Ishikawa (cell line): ENCODE measurements at regions not wholly inside any gene's neighbourhood (a gene's known extent, or its start where the extent isn't known, plus 50 kb on each side); places are given as distances from the start of the nearest gene placed in this dataset.

Experiments used
- CEBPB ChIP-seq: IDR thresholded peaks from 2 replicates; pipeline ENCODE4 v1.6.1; 2012
- CREB1 ChIP-seq: IDR thresholded peaks from 2 replicates; pipeline ENCODE4 v1.6.1; 2012; ENCODE audit warnings: low read depth
- EGR1 ChIP-seq: IDR thresholded peaks from 2 replicates; pipeline ENCODE4 v1.6.1; 2012
- EP300 ChIP-seq: IDR thresholded peaks from 2 replicates; pipeline ENCODE4 v1.6.1; 2012; ENCODE audit warnings: borderline replicate concordance
- FOXM1 ChIP-seq: IDR thresholded peaks from 2 replicates; pipeline ENCODE4 v1.6.1; 2012; ENCODE audit warnings: low read depth, borderline replicate concordance
- MAX ChIP-seq: IDR thresholded peaks from 2 replicates; pipeline ENCODE4 v1.6.1; 2012
- NFIC ChIP-seq: IDR thresholded peaks from 2 replicates; pipeline ENCODE4 v1.6.1; 2012
- RAD21 ChIP-seq: IDR thresholded peaks from 2 replicates; pipeline ENCODE4 v1.6.1; 2012; ENCODE audit warnings: low read depth
- REST ChIP-seq: IDR thresholded peaks from 2 replicates; pipeline ENCODE4 v1.6.1; 2012; ENCODE audit warnings: low read depth, mild to moderate bottlenecking
- TAF1 ChIP-seq: IDR thresholded peaks from 2 replicates; pipeline ENCODE4 v1.6.1; 2012; ENCODE audit warnings: low read depth, mild to moderate bottlenecking
- TCF12 ChIP-seq: IDR thresholded peaks from 2 replicates; pipeline ENCODE4 v1.6.1; 2012; ENCODE audit warnings: low read depth
- TEAD4 ChIP-seq: IDR thresholded peaks from 2 replicates; pipeline ENCODE4 v1.6.1; 2012
- USF1 ChIP-seq: IDR thresholded peaks from 2 replicates; pipeline ENCODE4 v1.6.1; 2012
- YY1 ChIP-seq: IDR thresholded peaks from 2 replicates; pipeline ENCODE4 v1.6.1; 2012; ENCODE audit warnings: low read depth
- ZBTB7A ChIP-seq: IDR thresholded peaks from 2 replicates; pipeline ENCODE4 v1.6.1; 2012; ENCODE audit warnings: low read depth

GRCh38 chr3:94440767-94441493, 378.1 kb downstream of the NSUN3 start:
- TF ChIP-seq EGR1, result no peak
- no peak for TF ChIP-seq CREB1
- TF ChIP-seq TEAD4, result peak; percentile 82
- no peak for TF ChIP-seq TAF1

GRCh38 chr3:94441494-94441847, 378.6 kb downstream of the NSUN3 start:
- TF ChIP-seq YY1, result no peak
- no peak for TF ChIP-seq TCF12

- TF ChIP-seq CREB1 (no peak), ZBTB7A (no peak), TEAD4 (peak; percentile 29; the same call in 1 of the 2 replicates), TAF1 (no peak), EGR1 (peak; percentile 19; the same call in 1 of the 2 replicates), TCF12 (peak; percentile 64), NFIC (peak; percentile 40; the same call in 1 of the 2 replicates)
Observed at GRCh38 chr3:94453864-94454263, 391.0 kb downstream of the NSUN3 start.

- TF ChIP-seq CREB1, result no peak
- no peak for TF ChIP-seq TAF1
- no peak for TF ChIP-seq EP300
- TF ChIP-seq FOXM1, result no peak
- TF ChIP-seq MAX, result no peak
- TF ChIP-seq NFIC, result no peak
- no peak for TF ChIP-seq YY1
- TF ChIP-seq USF1, result no peak
- TF ChIP-seq TEAD4, result no peak
- no peak for TF ChIP-seq RAD21
Observed at GRCh38 chr3:94459167-94459566, 396.3 kb downstream of the NSUN3 start.

GRCh38 chr3:94460931-94461330, 398.1 kb downstream of the NSUN3 start:
- no peak for TF ChIP-seq MAX
- no peak for TF ChIP-seq TEAD4
- TF ChIP-seq YY1, result no peak
- no peak for TF ChIP-seq CEBPB
- TF ChIP-seq REST, result no peak
- no peak for TF ChIP-seq RAD21
- no peak for TF ChIP-seq NFIC
- TF ChIP-seq USF1, result no peak
- TF ChIP-seq FOXM1, result no peak
- TF ChIP-seq EP300, result no peak
- TF ChIP-seq EGR1, result no peak
- TF ChIP-seq TAF1, result no peak
- TF ChIP-seq ZBTB7A, result no peak
- no peak for TF ChIP-seq CREB1
- TF ChIP-seq TCF12, result no peak

- TF ChIP-seq CEBPB (no peak), RAD21 (no peak)
Observed at GRCh38 chr3:94462931-94463330, 400.1 kb downstream of the NSUN3 start.

GRCh38 chr3:94472511-94472910, 409.6 kb downstream of the NSUN3 start:
- no peak for TF ChIP-seq CEBPB
- no peak for TF ChIP-seq USF1
- no peak for TF ChIP-seq TEAD4
- TF ChIP-seq MAX, result no peak
- TF ChIP-seq YY1, result no peak
- TF ChIP-seq FOXM1, result no peak
- TF ChIP-seq TAF1, result no peak
- TF ChIP-seq RAD21, result no peak
- no peak for TF ChIP-seq ZBTB7A
- TF ChIP-seq CREB1, result no peak
- TF ChIP-seq EP300, result no peak
- no peak for TF ChIP-seq TCF12
- no peak for TF ChIP-seq NFIC
- TF ChIP-seq EGR1, result no peak
- TF ChIP-seq REST, result no peak
